Upper lobe of right lung (tissue), 1 donor: ENCODE measurements at regions not wholly inside any gene's neighbourhood (a gene's known extent, or its start where the extent isn't known, plus 50 kb on each side); places are given as distances from the start of the nearest gene placed in this dataset.

Experiments
- ATAC-seq: fragments of 200-7000 bp; cut with Tn5 transposase; one replicate; pipeline ENCODE4 v1.9.1; 2020; ENCODE audit warnings: mild to moderate bottlenecking, moderate library complexity
- DNase-seq: peaks from one replicate; pipeline ENCODE4 v3.0.0-alpha.2; 2020
- H3K27ac ChIP-seq: fragments of 200-600 bp; one replicate; pipeline ENCODE4 v1.8.0; 2022
- H3K27me3 ChIP-seq: fragments of 200-600 bp; one replicate; pipeline ENCODE4 v1.8.0; 2022; ENCODE audit warnings: mild to moderate bottlenecking
- H3K36me3 ChIP-seq: fragments of 200-600 bp; one replicate; pipeline ENCODE4 v1.8.0; 2022
- H3K4me1 ChIP-seq: fragments of 200-600 bp; one replicate; pipeline ENCODE4 v1.8.0; 2022
- H3K4me3 ChIP-seq: fragments of 200-600 bp; one replicate; pipeline ENCODE4 v1.8.0; 2022; ENCODE audit warnings: mild to moderate bottlenecking
- H3K9me3 ChIP-seq: fragments of 200-600 bp; one replicate; pipeline ENCODE4 v1.8.0; 2022
- CTCF ChIP-seq: fragments of 200-600 bp; IDR thresholded peaks from one replicate; pipeline ENCODE4 v1.8.0; 2022; ENCODE audit warnings: antibody characterized with exemption
- intact Hi-C: fragments of 100-400 bp; cut with DNase I; formaldehyde crosslinking; loops from one replicate; pipeline ENCODE4 v1.11.0; 2022
- donor health status: DM: no; HTN: yes; CAD: no; lungs with severe emphysema.

DNA sequence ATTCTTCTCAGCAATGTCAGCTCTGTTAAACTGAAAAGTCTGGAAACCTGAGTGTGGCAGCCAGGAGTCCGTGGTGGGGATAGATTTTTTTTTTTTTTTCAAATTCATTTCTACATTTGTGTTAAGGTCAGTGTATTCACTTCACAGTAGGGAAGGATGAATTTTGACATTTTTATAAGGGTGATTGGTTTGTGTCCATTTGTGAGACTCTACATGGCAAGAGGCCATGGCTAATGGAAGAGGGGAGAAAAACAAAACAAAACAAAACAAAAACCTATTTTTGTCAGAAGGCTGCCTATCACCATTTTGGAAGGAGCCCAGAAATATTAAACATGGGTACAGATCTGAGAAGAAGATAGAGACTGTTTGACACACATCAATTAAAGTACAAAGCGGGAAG, 176.1 kb downstream of the RMST start:
- Histone ChIP-seq H3K36me3 (no peaks in the 10 kb centered on the region), H3K27me3 (no peaks in the 10 kb centered on the region), H3K4me1 (no peaks in the 10 kb centered on the region), H3K27ac (no peak overlapping the region), H3K9me3 (no peaks in the 10 kb centered on the region), H3K4me3 (no peak overlapping the region)
- ATAC-seq (no peak), DNase-seq (no peak)
- intact Hi-C loops, result no loop called here
- TF ChIP-seq CTCF, result no peak

- H3K4me3 ChIP-seq, result no peak overlapping the region
- H3K9me3 ChIP-seq, result no peaks in the 10 kb centered on the region
- intact Hi-C loops, result no loop called here
- ATAC-seq (no peak), DNase-seq (no peak)
- H3K4me1 ChIP-seq, result no peaks in the 10 kb centered on the region
- no peaks in the 10 kb centered on the region for H3K36me3 ChIP-seq
- no peak overlapping the region for H3K27ac ChIP-seq
- no peak for TF ChIP-seq CTCF
- no peaks in the 10 kb centered on the region for H3K27me3 ChIP-seq
Measured at GRCh38 chr12:97639702-97640101, 177.1 kb downstream of the RMST start.

DNA sequence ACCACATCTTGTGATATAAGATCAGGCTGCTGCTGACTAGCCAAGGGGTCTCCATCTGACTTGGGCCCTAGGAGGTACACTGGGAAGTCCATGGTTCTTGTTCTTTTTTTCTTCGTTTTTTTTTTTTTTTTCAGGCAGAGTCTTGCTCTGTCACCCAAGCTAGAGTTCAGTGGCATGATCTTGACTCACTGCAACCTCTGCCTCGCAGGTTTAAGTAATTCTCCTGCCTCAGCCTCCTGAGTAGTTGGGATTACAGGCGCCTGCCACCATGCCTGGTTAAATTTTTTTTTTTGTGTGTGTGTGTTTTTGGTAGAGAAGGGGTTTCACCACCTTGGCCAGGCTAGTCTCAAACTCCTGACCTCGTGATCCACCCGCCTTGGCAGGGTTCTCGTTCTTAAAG, 178.2 kb downstream of the RMST start:
- DNase-seq (no peak), ATAC-seq (no peak)
- no peak for TF ChIP-seq CTCF
- H3K9me3 ChIP-seq, result no peaks in the 10 kb centered on the region
- no peaks in the 10 kb centered on the region for H3K27me3 ChIP-seq
- no peaks in the 10 kb centered on the region for H3K4me1 ChIP-seq
- no peak overlapping the region for H3K27ac ChIP-seq
- intact Hi-C loops, result no loop called here
- no peak overlapping the region for H3K4me3 ChIP-seq
- H3K36me3 ChIP-seq, result no peaks in the 10 kb centered on the region

DNA sequence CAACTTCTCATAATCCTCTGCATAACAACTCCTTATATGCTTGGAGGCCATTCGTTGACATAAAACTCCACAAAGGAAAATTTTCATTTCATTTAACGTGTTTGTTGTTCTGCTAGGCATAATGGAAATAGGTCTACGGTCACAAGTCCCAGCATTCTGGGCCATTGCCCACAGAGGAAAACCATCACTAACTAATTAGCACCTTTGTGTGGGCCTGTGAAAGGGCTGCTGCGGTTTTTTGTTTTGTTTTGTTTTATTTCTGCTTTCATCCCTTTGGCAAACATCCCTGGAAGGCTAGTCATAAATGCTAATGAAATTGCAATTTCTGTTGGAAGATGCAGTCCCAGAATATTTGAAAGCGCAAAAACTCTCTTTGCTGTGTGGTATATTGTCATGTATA, 180.3 kb downstream of the RMST start:
- no peaks in the 10 kb centered on the region for H3K4me1 ChIP-seq
- DNase-seq (no peak), ATAC-seq (no peak)
- no peaks in the 10 kb centered on the region for H3K27me3 ChIP-seq
- H3K36me3 ChIP-seq, result no peaks in the 10 kb centered on the region
- no peak overlapping the region for H3K4me3 ChIP-seq
- intact Hi-C loops, result no loop called here
- H3K9me3 ChIP-seq, result no peaks in the 10 kb centered on the region
- TF ChIP-seq CTCF, result no peak
- no peak overlapping the region for H3K27ac ChIP-seq

GRCh38 chr12:97643924-97644323, 181.3 kb downstream of the RMST start:
- intact Hi-C loops, result no loop called here
- no peak for DNase-seq

More at GRCh38 chr12:97643924-97644323, 181.3 kb downstream of the RMST start:
- Histone ChIP-seq H3K36me3 (no peaks in the 10 kb centered on the region), H3K27me3 (no peaks in the 10 kb centered on the region), H3K4me1 (no peaks in the 10 kb centered on the region), H3K4me3 (no peak overlapping the region), H3K27ac (no peak overlapping the region), H3K9me3 (no peaks in the 10 kb centered on the region)
- no peak for ATAC-seq
- TF ChIP-seq CTCF, result no peak
